OCI-LY1 (cell line): ENCODE measurements at regions not wholly inside any gene's neighbourhood (a gene's known extent, or its start where the extent isn't known, plus 50 kb on each side); places are given as distances from the start of the nearest gene placed in this dataset.
"Not testable (repeated sequence)": the region's sequence is repeated elsewhere in the genome, so short reads cannot be mapped to it uniquely, and the experiment has no call there.

Experiments
- EZH2 ChIP-seq: fragments of 200-600 bp; sonication (generic), shearing (Covaris generic); IDR thresholded peaks from 2 replicates; pipeline ENCODE4 v1.8.0; 2017; ENCODE audit warnings: borderline replicate concordance, mixed run types, mild to moderate bottlenecking, antibody characterized with exemption, low read length, moderate library complexity, mixed read lengths
- TF ChIP-seq, protein P1 (sequence below): fragments of 200-600 bp; sonication (generic), shearing (Covaris generic); IDR thresholded peaks from 2 replicates; pipeline ENCODE4 v1.5.1; 2017; ENCODE audit warnings: mild to moderate bottlenecking, antibody characterized with exemption, low read length, moderate library complexity, mixed read lengths

DNA sequence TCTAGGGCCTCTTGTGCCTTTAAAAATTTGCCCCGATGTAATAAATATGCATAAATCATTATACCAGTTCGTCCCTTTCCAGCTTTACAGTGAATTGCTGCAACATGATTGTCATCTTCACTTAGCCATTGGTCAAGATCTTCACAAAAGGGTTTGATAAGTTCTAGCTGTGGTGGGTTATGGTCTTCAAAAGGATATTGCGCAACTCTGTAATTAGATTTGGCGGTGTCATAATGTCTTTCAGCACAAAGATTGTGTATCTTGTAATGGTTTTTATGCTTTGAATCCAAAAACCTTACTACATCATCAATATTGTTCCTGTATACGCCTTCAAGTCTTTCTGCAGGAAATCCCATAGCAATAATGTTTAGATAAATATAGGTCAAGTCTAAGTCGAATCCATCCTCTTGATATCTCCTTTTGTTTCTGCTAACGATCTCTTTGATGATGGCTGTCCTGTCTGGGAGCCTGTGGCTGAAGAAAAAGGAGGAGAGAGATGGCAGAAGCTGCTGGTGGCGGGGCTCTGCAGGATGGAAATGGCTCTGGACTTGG lies 119.1 kb upstream of the PRSS3 start:
- TF ChIP-seq, protein P1, sequence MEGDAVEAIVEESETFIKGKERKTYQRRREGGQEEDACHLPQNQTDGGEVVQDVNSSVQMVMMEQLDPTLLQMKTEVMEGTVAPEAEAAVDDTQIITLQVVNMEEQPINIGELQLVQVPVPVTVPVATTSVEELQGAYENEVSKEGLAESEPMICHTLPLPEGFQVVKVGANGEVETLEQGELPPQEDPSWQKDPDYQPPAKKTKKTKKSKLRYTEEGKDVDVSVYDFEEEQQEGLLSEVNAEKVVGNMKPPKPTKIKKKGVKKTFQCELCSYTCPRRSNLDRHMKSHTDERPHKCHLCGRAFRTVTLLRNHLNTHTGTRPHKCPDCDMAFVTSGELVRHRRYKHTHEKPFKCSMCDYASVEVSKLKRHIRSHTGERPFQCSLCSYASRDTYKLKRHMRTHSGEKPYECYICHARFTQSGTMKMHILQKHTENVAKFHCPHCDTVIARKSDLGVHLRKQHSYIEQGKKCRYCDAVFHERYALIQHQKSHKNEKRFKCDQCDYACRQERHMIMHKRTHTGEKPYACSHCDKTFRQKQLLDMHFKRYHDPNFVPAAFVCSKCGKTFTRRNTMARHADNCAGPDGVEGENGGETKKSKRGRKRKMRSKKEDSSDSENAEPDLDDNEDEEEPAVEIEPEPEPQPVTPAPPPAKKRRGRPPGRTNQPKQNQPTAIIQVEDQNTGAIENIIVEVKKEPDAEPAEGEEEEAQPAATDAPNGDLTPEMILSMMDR = not testable (repeated sequence)
- not testable (repeated sequence) for TF ChIP-seq EZH2
